Fibroblast of skin of right biceps (primary cell): ENCODE measurements at regions not wholly inside any gene's neighbourhood (a gene's known extent, or its start where the extent isn't known, plus 50 kb on each side); places are given as distances from the start of the nearest gene placed in this dataset.
"Not testable (repeated sequence)": the region's sequence is repeated elsewhere in the genome, so short reads cannot be mapped to it uniquely, and the experiment has no call there.

Source experiments
- DNase-seq: peaks from one replicate; pipeline ENCODE4 v3.0.0-alpha.2; 2013

DNA sequence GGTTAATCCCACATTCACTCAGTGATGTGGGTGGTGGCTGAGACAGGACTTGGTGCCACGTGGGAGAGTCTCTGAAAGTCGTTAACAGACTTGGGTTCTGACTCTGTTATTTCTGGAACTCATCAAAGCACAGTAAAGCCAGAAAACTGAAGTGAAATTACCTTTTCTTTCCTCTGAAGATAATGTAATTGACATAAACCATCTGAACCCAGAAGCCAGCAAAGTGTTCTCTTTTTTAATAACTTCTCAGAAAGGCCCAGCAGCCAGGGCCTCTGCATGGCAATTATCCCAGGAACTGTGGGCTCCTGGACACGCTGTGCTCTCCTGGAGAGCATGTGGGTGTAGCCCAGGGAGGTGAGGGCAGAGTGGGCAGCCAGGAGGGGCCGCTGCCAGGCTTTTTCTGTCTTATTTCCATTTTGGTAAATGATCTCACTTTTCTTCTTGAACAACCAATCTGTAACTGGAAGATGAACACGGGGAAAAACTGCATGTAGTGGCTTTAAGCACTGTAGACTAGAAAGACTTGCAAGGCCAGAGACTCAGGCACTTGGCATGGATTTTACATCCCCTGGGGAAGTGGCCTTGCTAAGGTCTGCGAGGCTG, 444.1 kb upstream of the TMEM132C start:
- no peak for DNase-seq

DNA sequence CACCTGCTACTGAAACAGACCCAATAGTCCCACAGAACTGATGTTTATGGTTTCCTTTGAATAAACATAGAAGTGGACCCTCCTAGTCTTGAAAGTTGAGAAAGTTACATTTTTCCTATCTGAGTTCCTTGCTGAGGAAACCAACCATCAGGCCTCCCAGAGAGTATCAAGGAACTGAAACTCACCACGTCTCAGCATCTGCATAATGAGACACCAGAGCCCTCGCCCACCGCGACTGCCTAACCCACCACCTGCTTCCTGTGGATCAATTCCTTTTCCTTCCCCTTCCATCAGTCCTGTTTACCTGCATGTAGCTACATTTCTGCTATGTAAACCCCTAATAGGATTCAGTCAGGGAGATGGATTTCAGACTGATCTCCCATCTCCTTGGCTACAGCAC, 443.2 kb upstream of the TMEM132C start:
- DNase-seq: no peak

DNA sequence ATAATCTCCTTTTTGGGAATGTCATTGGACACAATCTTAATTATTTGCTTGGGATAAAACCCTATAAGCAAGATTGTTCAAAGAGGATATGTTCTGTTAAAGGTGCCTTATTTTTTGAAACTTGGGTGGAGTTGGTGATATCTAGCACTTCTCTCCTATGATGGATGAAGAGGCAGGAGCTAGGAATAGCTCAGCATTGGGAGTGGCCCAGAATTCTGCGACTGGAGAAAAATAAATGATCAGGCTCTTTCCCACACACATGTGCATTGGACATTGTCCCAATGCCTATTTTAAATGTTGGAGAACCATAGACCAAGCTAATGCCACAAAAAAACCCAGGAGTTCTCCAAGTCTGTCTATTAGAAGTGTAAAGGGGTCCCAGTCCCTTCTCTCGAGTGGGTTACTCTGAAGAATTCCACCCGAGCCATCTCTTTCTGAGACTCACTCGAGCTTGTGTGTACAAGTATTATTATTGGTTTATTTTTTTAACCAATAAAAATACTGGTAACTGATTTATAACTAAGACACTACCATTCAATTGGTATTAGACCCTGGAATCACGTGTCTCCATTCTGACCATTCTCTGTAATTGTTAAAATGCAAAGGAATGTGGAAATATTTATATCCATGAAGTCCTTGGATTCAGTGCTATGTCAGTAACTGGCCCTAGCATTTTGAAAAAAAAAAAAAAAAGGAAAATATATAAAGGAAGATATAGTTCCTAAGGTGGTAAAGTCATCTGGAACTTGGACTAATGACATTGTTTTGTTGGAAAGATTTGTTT, 437.5 kb upstream of the TMEM132C start:
- DNase-seq: no peak

DNA sequence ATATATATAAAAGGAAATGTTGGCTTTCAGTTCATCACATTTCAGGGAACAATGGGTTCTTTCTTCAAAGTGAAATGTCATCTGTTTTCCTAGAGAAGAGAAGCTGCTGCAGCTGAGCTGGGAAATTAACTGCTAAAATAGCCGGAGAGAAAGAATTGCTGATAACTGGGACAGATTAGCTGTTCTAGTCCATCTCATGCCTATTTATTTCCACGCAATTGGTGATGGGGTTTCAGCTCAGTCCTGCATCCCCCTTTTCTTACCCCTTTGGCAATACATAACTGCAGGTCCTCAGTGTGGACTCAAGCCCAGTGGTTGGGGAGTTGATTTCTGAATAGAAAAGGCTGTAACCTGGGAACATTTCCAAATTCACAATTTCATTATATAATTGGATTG, 436.9 kb upstream of the TMEM132C start:
- no peak for DNase-seq

DNA sequence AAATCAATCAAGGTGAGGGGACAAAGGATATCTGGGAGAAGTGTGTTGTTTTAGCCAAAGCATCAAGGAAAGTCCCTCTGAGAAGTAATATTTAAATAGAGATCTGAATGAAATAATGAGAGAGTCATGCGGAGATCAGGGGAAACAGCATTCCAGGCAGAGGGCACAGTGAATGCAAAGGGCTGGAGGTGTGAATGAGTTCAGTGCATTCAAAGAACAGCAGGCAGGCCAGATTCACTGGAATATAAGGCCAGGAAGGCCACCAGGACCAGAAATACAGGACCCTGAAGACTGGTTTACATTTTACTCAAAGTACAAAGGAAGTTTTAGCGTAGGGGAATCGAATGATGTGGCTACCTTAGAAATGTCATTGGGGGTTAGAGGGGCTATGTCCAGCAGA, 436.2 kb upstream of the TMEM132C start:
- no peak for DNase-seq

DNA sequence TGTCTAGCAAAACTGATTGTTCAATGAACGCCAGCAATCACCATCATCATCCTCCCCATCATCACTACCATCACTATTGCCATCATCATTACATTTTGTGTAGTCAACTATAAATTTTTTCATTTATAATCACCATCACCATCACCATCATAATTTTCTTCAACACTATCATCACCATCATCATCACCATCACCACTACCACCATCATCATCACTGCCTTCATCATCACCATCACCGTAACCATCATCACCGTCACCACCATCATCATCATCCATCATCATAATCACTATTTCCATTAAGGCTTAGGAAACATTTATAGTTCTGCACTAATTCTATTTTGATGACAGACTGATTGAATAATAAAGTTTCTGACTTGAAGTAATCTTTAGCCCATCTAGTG, 434.8 kb upstream of the TMEM132C start:
- no peak for DNase-seq

DNA sequence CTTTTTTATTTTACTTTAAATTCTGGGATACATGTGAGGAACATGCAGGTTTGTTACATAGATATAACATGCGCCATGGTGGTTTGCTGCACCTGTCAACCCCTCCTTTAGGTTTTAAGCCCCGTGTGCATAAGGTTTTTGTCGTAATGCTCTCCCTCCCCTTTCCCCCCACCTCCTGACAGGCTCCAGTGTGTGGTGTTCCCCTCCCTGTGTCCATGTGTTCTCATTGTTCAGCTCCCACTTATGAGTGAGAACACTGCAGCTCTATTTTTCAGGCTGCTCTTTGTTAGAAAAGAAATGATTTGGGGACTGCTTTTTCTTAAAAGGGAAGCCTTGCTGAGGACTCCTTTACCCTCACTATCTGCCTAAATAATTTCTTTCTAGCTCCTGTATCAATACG, 430.2 kb upstream of the TMEM132C start:
- DNase-seq: not testable (repeated sequence)

DNA sequence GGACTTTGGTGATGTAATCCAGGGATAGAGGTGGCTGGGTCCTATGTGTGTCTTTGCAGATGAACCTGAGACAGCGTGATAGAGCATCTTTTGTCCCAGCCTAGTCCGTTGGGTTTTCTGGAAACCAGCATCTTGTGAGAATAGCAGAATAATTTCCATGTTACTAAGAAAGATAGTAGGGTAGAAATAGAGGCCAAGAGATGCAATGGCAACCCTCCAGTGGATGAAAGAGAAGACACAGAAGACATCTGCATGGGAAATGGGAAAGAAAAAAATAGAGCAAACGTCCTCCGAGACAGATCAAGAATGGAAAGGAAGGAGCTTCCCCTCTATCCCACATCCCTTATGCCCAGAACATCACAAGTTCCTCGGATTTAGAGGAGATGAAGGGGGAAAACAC, 409.3 kb upstream of the TMEM132C start:
- DNase-seq: no peak

DNA sequence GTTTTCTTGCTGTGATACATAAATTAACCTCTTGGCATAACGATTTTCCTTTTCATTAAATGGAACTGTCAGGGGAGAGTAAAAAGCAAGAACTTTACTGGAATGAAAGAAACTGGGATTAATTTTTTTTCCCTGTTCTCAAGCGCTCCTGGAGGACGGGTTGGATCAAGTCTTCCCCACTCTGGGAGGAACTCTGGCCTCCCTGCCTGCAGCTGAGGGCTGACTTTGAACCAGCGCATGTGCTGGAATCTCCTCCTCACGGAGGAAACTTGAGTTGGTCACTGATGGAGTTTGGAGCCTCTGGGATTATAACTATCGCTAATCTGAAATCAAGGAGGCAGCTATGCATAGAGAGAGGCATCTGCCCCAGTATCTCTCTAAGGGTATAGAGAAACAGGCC, 406.4 kb upstream of the TMEM132C start:
- DNase-seq: no peak

DNA sequence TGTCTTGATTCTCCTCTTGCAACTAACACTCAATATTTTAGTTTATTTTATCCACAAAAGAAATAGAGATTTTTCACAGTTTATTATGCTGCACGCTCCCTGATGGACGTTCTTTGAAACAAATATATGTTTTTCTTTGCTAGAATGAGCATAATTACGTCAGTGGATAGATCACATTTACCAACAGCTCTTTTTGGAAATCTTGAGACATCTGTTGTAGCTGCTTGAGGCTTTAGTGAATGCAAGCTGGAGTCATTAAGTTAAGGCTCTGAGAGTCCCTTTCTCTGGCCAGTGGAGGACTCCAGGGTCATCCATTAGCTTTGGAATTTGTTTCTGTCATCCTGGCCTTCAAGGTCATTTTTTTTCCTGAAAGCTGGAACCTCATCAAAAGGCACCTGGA, 405.6 kb upstream of the TMEM132C start:
- DNase-seq: no peak

DNA sequence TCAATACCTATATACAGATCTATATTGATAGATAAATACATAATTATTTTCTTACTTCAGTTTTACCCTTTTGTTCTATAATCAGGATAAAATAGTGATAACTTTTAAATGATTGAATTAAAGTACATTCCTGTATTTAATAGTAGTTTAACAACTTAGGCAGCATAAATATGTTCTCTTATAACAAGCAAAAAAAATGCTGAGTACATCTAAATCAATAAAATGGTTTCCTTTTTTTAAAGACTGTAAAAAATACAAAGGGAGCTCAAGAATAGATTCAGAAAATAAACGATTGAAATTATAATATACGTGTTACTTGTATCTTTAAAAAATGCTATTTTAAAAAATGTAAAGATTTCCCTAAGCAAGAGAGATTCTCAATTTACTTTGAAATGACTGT, 393.7 kb upstream of the TMEM132C start:
- DNase-seq: no peak

DNA sequence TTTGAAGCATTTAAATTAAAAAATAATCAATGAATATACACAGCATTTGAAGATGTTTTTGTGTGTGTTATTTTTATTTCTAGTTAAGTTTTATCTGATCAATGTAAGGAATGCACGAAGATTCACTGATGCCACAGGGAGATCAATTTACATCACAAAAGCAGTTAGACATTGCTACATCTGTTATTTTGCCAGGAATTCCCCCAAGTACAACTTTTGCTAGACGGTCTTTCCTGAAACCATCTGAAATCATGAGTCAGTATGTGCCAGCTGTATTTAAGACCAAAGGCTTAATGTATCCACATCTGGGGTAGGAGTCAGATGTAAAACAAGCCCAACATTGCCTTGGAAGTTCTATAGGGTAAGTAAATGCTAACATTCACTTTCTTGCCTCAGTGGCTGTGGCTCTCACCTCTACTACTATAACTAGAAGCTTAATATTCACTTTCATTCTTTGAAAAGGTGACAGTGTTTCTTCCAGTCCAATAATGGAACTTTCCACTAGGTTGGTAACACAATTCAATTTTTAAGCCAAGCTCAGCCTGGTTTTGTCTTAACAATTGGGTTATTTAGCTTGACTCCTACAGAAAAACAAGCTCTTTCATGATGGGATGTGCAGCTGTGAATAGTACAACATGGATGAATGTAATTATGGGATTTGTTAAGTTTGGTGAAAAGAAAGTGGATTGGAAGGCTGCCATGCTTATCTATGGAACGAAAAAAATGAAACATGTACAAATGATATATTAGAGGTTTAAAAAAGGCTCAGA, 385.4 kb upstream of the TMEM132C start:
- DNase-seq: peak; percentile 6

DNA sequence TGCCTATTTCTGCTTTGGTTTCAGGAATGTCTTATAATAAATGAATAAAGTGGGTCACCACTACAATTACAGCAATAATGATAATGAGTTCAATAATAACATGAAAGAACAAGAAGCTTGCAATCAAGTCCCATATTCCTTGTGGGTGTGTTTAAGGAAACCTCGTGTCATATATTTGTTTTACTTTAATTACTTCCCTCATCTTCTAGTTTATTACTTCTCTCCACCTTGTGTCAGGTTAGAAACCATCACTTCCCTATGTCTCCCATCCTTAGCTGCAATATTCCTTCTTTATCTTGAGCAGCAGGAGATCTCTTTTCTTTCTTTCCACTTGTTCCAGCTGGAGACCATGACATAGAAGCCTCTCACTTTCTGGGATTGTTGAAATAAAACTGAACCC, 384.0 kb upstream of the TMEM132C start:
- DNase-seq: no peak

DNA sequence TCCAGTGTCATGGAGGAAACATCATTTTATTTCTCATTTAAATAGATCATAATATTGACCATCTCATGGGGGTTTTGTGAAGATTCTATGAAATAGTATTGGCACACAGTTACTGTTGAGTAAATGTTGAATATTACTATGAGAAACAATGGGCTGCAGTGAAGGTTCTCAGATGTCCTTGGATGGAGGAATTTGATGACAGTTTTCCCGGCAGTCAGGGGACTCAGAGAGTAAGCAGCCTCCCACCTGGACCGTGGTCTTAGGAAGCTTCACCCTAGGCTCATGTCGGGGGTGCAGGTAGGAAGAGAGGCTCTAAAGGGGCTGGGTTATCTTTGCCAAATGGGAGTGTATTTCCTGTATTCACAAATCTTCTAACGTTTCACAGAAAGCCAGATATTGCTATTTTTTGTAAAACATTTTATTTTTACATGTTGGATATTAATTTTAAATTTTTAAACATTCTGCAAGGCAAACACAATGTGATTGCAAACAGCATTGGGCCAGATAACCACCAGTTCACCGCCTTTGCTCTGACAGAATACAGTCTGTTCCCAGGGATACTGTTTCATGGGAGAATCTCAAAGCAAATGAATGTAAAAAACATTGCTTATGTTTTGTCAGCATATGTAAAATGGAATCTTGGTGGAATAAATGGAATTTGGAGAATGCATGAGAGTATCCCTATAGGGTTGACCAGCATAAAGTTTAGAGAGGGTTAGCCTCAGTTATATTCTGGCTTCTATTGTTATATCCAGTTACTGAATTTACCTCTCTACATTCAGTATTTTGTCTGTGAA, 380.8 kb upstream of the TMEM132C start:
- no peak for DNase-seq

DNA sequence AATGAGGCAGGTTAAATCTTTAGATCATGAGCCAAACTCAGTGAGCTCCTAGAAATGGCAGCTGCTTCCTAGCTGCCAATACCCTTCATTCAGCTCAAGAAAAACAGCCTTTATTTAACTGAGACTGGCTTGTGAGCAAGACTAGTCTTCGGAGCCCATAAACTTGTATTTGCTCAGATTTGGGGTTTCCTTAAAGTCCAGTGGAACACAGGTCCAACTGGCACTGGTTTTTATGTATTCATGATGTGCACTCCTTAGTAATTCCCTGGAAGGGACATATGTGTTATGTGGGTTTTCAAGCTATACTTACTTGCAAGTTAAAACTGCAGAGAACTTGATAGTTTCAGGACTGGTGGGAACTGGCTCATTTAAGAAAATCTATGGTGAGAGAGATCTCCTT, 380.1 kb upstream of the TMEM132C start:
- DNase-seq: no peak

DNA sequence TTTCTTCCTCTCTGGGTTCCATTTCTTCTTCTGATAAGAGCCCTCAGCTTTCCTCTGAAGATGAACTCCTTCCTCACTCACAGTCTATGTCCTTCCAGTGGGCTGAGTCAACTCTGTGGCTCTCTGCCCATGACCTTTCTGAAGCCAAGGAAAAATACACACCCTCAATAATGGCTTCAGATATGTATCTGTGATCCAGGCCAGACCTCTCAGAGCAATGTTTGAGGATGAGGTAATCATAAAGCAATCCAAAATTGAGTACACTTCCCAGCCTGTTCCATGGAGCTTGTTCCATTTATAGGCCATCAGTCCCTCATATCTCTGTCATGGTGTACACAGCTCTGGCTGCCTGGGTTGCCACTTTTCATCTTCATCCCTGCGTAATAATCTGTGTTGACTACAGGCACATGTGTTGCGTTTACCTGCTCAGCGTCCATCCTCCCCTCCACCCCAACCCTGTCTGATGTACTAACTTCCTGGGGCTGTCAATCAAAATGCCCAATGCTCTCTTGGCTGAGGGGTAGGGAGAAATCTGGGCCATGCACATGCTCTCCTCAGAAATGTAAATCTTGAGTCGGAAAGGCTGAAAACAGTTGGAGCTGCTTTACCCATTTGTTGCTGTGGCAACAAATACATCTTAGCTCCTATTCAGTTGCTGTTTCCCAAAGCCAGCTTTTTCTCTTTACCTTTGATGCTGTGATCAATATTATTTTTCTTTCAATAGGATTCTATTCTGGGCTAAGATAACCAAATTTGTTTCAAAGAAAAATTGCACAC, 377.8 kb upstream of the TMEM132C start:
- peak; percentile 31 for DNase-seq

DNA sequence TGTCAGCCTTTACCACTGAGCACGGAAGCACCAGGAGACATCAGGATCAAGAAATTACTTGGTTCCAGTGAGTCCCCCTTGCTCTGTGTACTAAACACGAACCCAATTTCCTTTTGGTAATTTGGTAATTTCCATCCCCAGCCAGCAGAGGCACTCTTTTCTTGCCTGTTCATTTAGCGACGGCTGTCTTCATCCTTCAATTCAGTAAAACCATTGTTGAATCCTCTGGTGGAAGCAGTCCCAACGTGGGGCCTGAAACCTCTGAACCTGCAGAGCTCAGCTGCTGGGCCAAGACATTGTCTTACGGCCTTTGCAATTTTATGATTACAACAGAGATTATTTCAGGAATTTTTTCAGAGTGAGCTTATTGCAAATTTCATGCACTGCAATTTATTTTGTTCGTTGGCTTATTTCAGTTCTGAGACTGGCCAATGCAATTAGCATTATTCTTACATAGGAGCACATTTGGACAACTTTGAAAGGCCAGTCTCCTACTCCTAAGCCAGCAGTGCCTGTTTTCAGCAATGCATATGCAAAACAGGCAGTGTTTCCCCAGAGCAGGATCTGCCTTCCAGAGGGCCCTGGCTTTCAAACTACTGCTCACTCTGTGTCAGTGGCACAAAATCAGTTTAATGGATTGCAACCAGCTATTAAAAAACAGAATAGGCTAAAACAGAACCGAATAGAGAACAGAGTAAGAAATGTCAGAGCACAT, 372.9 kb upstream of the TMEM132C start:
- no peak for DNase-seq

DNA sequence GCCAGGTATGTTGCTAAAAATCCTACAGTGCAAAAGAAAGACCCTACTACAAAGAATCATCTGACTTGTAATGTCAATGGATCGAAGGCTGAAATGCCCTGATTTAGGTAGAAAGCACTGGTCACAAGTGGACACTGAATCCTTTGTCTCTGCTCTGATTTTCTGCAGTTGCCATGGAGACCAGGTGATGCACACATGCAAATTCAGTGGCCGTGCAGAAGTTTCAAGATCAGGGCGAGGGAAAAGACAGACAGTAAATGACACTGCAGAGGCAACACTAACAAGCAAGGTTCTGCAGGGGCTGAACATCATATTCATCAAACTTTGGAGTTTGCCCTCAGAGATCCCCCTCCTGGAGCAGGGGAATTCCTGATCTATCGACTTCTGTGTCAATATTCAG, 370.3 kb upstream of the TMEM132C start:
- DNase-seq: no peak

DNA sequence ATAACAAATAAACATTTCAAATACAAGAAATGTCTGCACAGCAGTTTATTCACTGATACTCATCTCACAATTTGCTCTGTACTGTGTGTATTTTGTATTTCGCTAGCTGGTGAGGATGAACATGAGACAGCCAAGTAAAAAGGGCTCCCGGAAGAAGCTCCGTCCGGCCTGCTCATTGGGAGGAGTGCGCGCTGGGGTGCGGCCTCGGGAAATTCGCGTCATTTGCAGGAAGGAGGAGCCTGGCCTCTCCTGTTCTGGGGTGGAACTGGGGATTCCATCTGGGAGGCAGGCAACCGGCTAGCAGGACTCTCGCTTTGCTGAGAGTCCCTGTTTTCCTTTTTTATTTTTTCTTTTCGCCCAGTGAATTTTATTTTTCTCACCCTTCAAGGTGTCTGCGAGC, 368.4 kb upstream of the TMEM132C start:
- DNase-seq: no peak

DNA sequence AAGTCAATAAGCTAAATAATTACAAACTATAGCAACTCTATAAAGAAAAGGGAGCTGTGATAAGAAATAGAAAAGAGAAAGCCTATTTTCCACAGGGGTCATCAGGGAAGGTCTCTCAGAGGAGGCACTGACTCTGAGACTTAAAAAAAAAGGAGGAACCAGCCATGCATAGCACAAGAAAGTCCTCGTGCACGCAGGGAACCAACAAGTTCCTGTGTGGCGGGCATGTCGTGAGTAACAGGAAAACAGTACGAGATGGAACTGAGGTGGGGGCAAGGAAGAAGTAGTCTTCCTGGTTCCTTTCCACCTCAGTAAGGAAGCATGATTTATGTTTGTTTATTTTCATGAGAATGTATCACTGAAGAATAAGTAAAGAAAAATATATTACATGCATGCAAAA, 367.0 kb upstream of the TMEM132C start:
- DNase-seq: no peak

DNA sequence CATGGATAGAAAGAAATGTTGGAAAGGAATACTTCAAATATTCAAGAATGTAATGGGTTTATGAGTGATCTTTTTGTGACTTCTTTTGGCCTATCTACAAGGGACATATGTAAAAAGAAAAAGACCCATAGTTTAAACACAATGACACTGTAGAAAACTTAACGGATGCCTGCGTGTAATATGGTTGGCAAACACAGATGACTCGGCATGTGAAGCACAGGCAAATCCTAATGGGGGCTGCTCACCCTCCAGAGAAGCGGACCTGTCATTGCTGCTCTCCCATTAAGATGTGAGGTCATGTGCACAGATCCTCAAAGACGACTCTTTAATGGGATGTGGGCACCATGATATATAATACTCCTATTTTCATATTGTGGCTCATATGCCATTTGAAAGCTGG, 366.6 kb upstream of the TMEM132C start:
- DNase-seq: no peak

DNA sequence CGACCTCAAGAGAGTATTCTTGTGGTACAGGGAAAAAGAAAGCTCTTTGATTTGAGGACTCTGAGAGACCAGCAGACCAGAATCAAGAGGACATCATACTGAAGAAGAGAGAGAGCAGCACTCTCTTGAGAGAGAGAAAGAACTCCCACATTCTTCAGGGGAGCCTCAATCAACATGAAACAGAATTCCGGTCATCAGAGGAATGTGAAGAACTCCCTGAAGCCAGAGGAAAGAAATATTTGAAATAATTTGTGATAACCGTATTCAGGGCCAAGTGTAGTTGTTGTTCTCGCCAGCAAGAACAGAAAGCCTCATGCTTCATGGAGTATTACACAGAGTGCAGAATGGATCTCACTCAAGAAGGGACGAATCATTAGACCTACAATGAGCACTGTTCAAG, 363.8 kb upstream of the TMEM132C start:
- DNase-seq: peak; percentile 76
